Body of pancreas (tissue), 4 donors: ENCODE measurements at regions not wholly inside any gene's neighbourhood (a gene's known extent, or its start where the extent isn't known, plus 50 kb on each side); places are given as distances from the start of the nearest gene placed in this dataset.

Experiments used
- POLR2A ChIP-seq, 3 donors: fragments of 450-650 bp; IDR thresholded peaks; one replicate each; pipeline ENCODE4 v1.6.1; 2016; ENCODE audit warnings: antibody characterized with exemption in 3 of 3, mild to moderate bottlenecking in 2 of 3
- TF ChIP-seq, protein P1 (sequence below), 7 experiments: fragments of 450-650 bp in 4 of 7; fragments of 200-600 bp in 3 of 7; sonication (generic) in 3 of 7; IDR thresholded peaks; one replicate each; pipeline ENCODE4 v1.5.1; 2016 to 2019; ENCODE audit warnings: antibody characterized with exemption in 7 of 7

GRCh38 chrX:116824785-116825184 lies 362.0 kb upstream of the CT83 start:
- TF ChIP-seq, protein P1, sequence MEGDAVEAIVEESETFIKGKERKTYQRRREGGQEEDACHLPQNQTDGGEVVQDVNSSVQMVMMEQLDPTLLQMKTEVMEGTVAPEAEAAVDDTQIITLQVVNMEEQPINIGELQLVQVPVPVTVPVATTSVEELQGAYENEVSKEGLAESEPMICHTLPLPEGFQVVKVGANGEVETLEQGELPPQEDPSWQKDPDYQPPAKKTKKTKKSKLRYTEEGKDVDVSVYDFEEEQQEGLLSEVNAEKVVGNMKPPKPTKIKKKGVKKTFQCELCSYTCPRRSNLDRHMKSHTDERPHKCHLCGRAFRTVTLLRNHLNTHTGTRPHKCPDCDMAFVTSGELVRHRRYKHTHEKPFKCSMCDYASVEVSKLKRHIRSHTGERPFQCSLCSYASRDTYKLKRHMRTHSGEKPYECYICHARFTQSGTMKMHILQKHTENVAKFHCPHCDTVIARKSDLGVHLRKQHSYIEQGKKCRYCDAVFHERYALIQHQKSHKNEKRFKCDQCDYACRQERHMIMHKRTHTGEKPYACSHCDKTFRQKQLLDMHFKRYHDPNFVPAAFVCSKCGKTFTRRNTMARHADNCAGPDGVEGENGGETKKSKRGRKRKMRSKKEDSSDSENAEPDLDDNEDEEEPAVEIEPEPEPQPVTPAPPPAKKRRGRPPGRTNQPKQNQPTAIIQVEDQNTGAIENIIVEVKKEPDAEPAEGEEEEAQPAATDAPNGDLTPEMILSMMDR (IDR thresholded peaks at IDR 0.05): no peak
- no peak for TF ChIP-seq POLR2A (IDR thresholded peaks at IDR 0.05)
